HCT116 (cell line): ENCODE measurements at regions not wholly inside any gene's neighbourhood (a gene's known extent, or its start where the extent isn't known, plus 50 kb on each side); places are given as distances from the start of the nearest gene placed in this dataset.

Source experiments
- ATAC-seq: fragments of 200-7000 bp; cut with Tn5 transposase; 2 replicates; pipeline ENCODE4 v1.9.1; 2020; ENCODE audit warnings: mild to moderate bottlenecking, moderate library complexity
- BruUV-seq: library from RNA; stranded (reverse); fragments of 400-500 nt; replicated peaks from 2 replicates; lab custom pipeline; 2021; lab: Mats Ljungman, UMichigan
- CTCF ChIA-PET: fragments of 300-600 bp; sonication (Branson Sonifier 250); formaldehyde crosslinking; loops from one replicate; lab custom pipeline; 2021; ENCODE audit warnings: antibody characterized with exemption; lab: Charles Lee
- POLR2A ChIA-PET: fragments of 300-600, 350-600 bp; sonication (Branson Sonifier 250); formaldehyde crosslinking; loops from one replicate; lab custom pipeline; 2021; ENCODE audit warnings: antibody characterized with exemption; lab: Charles Lee
- RAD21 ChIA-PET, 2 experiments: fragments of 300-600 bp; sonication (Branson Sonifier 250); formaldehyde crosslinking; loops; one replicate each; lab custom pipeline; 2023; ENCODE audit warnings: low total read pairs in 2 of 2; ENCODE audit not compliant: uncharacterized antibody in 2 of 2, unreplicated experiment in 2 of 2, low non-redundant PET in 1 of 2; lab: Charles Lee
- DNase-seq: peaks from one replicate; pipeline ENCODE4 v3.0.0-alpha.2; 2010; ENCODE audit warnings: low read depth, low spot score
- H2AFZ ChIP-seq: fragments of 200-600 bp; shearing (Covaris generic), sonication (generic); 2 replicates; pipeline ENCODE4 v1.6.1; 2017; ENCODE audit warnings: low read depth, mixed run types, mixed read lengths, antibody characterized with exemption, low read length; ENCODE audit not compliant: poor library complexity, severe bottlenecking
- H3K27ac ChIP-seq: 2 replicates; pipeline ENCODE4 v1.5.1; 2012; ENCODE audit warnings: low read depth, low read length
- H3K27me3 ChIP-seq: fragments of 200-600 bp; sonication (generic); 2 replicates; pipeline ENCODE4 v1.6.1; 2016; ENCODE audit warnings: mixed run types, low read length, mixed read lengths; ENCODE audit not compliant: insufficient read depth
- H3K36me3 ChIP-seq, 2 experiments: fragments of 200-500 bp in 1 of 2; fragments of 200-600 bp in 1 of 2; sonication (Bioruptor generic) in 1 of 2; sonication (generic) in 1 of 2; 2 replicates each; pipeline versions ENCODE4 v1.5.1 to v1.6.1; 2014 to 2016; ENCODE audit warnings: low read length in 2 of 2, inconsistent platforms in 1 of 2, mixed read lengths in 1 of 2, mixed run types in 1 of 2; ENCODE audit not compliant: insufficient read depth in 2 of 2, control insufficient read depth in 1 of 2
- H3K4me1 ChIP-seq, 2 experiments: fragments of 200-600 bp in 1 of 2; sonication (generic) in 1 of 2; 2 replicates each; pipeline versions ENCODE4 v1.5.1 to v1.6.1; 2012 to 2017; ENCODE audit warnings: low read length in 2 of 2, inconsistent platforms in 1 of 2, mild to moderate bottlenecking in 1 of 2, mixed read lengths in 1 of 2, mixed run types in 1 of 2, moderate library complexity in 1 of 2; ENCODE audit not compliant: insufficient read depth in 2 of 2, control insufficient read depth in 1 of 2
- H3K4me2 ChIP-seq: fragments of 200-600 bp; sonication (generic); 2 replicates; pipeline ENCODE4 v1.6.1; 2017; ENCODE audit warnings: mixed run types, low read length, mixed read lengths
- H3K4me3 ChIP-seq, 2 experiments: fragments of 200-600 bp in 1 of 2; sonication (generic) in 1 of 2; replicated peaks in 1 of 2; 2 replicates each; pipeline ENCODE4 v1.5.1; 2011 to 2016; ENCODE audit warnings: low read length in 2 of 2, control low read depth in 1 of 2, low read depth in 1 of 2, mild to moderate bottlenecking in 1 of 2, mixed read lengths in 1 of 2, mixed run types in 1 of 2
- H3K79me2 ChIP-seq: fragments of 200-600 bp; sonication (generic); 2 replicates; pipeline ENCODE4 v1.6.1; 2017; ENCODE audit warnings: mild to moderate bottlenecking, mixed run types, low read length, moderate library complexity, mixed read lengths; ENCODE audit not compliant: insufficient read depth
- H3K9ac ChIP-seq: fragments of 200-600 bp; sonication (generic); 2 replicates; pipeline ENCODE4 v1.6.1; 2016; ENCODE audit warnings: low read length, mixed read lengths
- H3K9me2 ChIP-seq: fragments of 200-600 bp; sonication (generic), shearing (Covaris generic); 2 replicates; pipeline ENCODE4 v1.6.1; 2017; ENCODE audit warnings: mixed run types, mild to moderate bottlenecking, moderate library complexity; ENCODE audit not compliant: insufficient read depth
- H3K9me3 ChIP-seq, 2 experiments: fragments of 200-500 bp in 1 of 2; fragments of 200-600 bp in 1 of 2; sonication (Bioruptor generic) in 1 of 2; sonication (generic) in 1 of 2; 2 replicates each; pipeline ENCODE4 v1.6.1; 2014 to 2017; ENCODE audit warnings: low read length in 2 of 2, mixed read lengths in 2 of 2, inconsistent platforms in 1 of 2, low read depth in 1 of 2, mild to moderate bottlenecking in 1 of 2, mixed run types in 1 of 2, moderate library complexity in 1 of 2; ENCODE audit not compliant: control insufficient read depth in 1 of 2, insufficient read depth in 1 of 2
- H4K20me1 ChIP-seq: fragments of 200-600 bp; sonication (generic), shearing (Covaris generic); 2 replicates; pipeline ENCODE4 v1.6.1; 2017; ENCODE audit warnings: mixed run types, mild to moderate bottlenecking, moderate library complexity; ENCODE audit not compliant: insufficient read depth
- CEBPB ChIP-seq: IDR thresholded peaks from 2 replicates; pipeline ENCODE4 v1.6.1; 2012; ENCODE audit warnings: low read depth
- EGR1 ChIP-seq: IDR thresholded peaks from 2 replicates; pipeline ENCODE4 v1.6.1; 2012; ENCODE audit warnings: low read depth
- EZH2phosphoT487 ChIP-seq: fragments of 200-600 bp; IDR thresholded peaks from 2 replicates; pipeline ENCODE4 v1.6.1; 2018; ENCODE audit warnings: antibody characterized with exemption, borderline replicate concordance
- POLR2A ChIP-seq: IDR thresholded peaks from 2 replicates; pipeline ENCODE4 v1.7.0; 2011; ENCODE audit warnings: borderline replicate concordance; ENCODE audit not compliant: insufficient read depth, insufficient read length; ENCODE audit errors: extremely low read depth
- POLR2AphosphoS5 ChIP-seq: IDR thresholded peaks from 2 replicates; pipeline ENCODE4 v1.6.1; 2011; ENCODE audit warnings: mild to moderate bottlenecking, low read depth, low read length, moderate library complexity
- SRF ChIP-seq: IDR thresholded peaks from 2 replicates; pipeline ENCODE4 v1.6.1; 2012; ENCODE audit warnings: low read depth
- YY1 ChIP-seq: IDR thresholded peaks from 2 replicates; pipeline ENCODE4 v1.6.1; 2011; ENCODE audit warnings: low read length, low read depth, moderate library complexity, mild to moderate bottlenecking; ENCODE audit not compliant: insufficient replicate concordance; ENCODE audit errors: extremely low read depth
- ZNF274 ChIP-seq: fragments of 200-500 bp; sonication (Bioruptor generic); IDR thresholded peaks from 2 replicates; pipeline ENCODE4 v1.6.1; 2014; ENCODE audit warnings: mild to moderate bottlenecking, low read depth, low read length, inconsistent platforms
- intact Hi-C: fragments of 100-400 bp; cut with micrococcal nuclease; formaldehyde crosslinking; loops from 2 replicates; pipeline ENCODE4 v1.10.0; 2022
- TF ChIP-seq, protein P1 (sequence below): IDR thresholded peaks from 2 replicates; pipeline ENCODE4 v1.6.1; 2012
- TF ChIP-seq, protein P2 (sequence below), 3 experiments: fragments of 200-600 bp in 1 of 3; sonication (generic) in 1 of 3; IDR thresholded peaks in 2 of 3; conservative IDR thresholded peaks in 1 of 3; 2 replicates each; pipeline ENCODE4 v1.5.1; 2012 to 2017; ENCODE audit warnings: low read depth in 2 of 3, low read length in 2 of 3, antibody characterized with exemption in 1 of 3, borderline replicate concordance in 1 of 3, control low read depth in 1 of 3, mild to moderate bottlenecking in 1 of 3, mixed read lengths in 1 of 3, mixed run types in 1 of 3, moderate library complexity in 1 of 3; ENCODE audit not compliant: insufficient read depth in 1 of 3

DNA sequence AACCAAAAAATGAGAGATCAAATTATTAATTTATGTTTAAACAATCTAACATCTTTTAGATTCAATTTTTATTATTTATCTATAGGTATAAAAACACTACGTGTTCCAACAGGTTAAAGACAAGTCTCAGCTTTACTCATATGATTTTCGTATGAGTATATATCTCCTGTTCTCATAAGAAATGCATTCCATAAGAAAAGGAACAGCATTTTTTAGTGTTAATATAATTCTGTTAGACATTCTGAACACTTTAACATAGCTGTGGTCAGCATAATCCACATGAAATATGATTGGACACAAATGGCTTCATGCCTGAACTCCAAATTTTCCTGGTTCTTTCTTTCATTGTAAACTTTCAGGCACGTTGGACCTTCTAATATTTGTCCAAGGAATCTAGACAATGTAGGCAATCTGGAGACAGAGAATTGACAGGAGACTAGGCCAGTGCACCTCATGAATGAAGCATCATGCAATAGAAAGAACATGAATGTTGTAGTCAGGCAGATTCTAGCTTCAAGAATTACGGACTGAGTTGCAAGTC lies 1122.0 kb upstream of the ALCAM start:
- Histone ChIP-seq H3K27me3 (no peaks in the 10 kb centered on the region), H4K20me1 (no peaks in the 10 kb centered on the region), H3K4me1 (no peaks in the 10 kb centered on the region), H2AFZ (peak overlapping the region; percentile 52), H3K36me3 (no peaks in the 10 kb centered on the region), H3K79me2 (no peaks in the 10 kb centered on the region), H3K4me3 (no peak overlapping the region), H3K9me2 (no peaks in the 10 kb centered on the region), H3K9ac (no peak overlapping the region), H3K4me2 (no peak overlapping the region)
- RAD21 ChIA-PET = no interaction called here
- CTCF ChIA-PET = no interaction called here
- intact Hi-C loops = no loop called here
- no peak for ATAC-seq
- TF ChIP-seq YY1 (no peak), ZNF274 (no peak), POLR2A (no peak), POLR2AphosphoS5 (no peak), EZH2phosphoT487 (no peak), SRF (no peak), CEBPB (no peak), EGR1 (no peak)
- TF ChIP-seq, protein P1, sequence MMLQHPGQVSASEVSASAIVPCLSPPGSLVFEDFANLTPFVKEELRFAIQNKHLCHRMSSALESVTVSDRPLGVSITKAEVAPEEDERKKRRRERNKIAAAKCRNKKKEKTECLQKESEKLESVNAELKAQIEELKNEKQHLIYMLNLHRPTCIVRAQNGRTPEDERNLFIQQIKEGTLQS = no peak
- TF ChIP-seq, protein P2, sequence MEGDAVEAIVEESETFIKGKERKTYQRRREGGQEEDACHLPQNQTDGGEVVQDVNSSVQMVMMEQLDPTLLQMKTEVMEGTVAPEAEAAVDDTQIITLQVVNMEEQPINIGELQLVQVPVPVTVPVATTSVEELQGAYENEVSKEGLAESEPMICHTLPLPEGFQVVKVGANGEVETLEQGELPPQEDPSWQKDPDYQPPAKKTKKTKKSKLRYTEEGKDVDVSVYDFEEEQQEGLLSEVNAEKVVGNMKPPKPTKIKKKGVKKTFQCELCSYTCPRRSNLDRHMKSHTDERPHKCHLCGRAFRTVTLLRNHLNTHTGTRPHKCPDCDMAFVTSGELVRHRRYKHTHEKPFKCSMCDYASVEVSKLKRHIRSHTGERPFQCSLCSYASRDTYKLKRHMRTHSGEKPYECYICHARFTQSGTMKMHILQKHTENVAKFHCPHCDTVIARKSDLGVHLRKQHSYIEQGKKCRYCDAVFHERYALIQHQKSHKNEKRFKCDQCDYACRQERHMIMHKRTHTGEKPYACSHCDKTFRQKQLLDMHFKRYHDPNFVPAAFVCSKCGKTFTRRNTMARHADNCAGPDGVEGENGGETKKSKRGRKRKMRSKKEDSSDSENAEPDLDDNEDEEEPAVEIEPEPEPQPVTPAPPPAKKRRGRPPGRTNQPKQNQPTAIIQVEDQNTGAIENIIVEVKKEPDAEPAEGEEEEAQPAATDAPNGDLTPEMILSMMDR (IDR thresholded peaks at IDR 0.05 in 2 of 3, conservative IDR thresholded peaks at IDR 0.05 in 1 of 3; ENCODE audit: borderline replicate concordance in 1 of 3, insufficient read depth in 1 of 3, low read depth in 2 of 3, low read length in 2 of 3) = no peak
- TF ChIP-seq, all 23 proteins: peak for 0
- H3K9me3 ChIP-seq = no peaks in the 10 kb centered on the region
- no peak for DNase-seq
- no TSS peak for BruUV-seq
- POLR2A ChIA-PET = no interaction called here
- no peak overlapping the region for H3K27ac ChIP-seq
